BLaER1 (cell line): ENCODE measurements at regions not wholly inside any gene's neighbourhood (a gene's known extent, or its start where the extent isn't known, plus 50 kb on each side); places are given as distances from the start of the nearest gene placed in this dataset.

ENCODE experiments used
- H3K27ac ChIP-seq: shearing (Covaris generic); formaldehyde crosslinking; 2 replicates; pipeline ENCODE4 v1.8.1; 2022
- H3K27me3 ChIP-seq: shearing (Covaris generic); formaldehyde crosslinking; 2 replicates; pipeline ENCODE4 v1.8.1; 2022
- H3K36me3 ChIP-seq: shearing (Covaris generic); formaldehyde crosslinking; 2 replicates; pipeline ENCODE4 v1.8.1; 2022
- H3K4me1 ChIP-seq: shearing (Covaris generic); formaldehyde crosslinking; 2 replicates; pipeline ENCODE4 v1.8.1; 2022
- H3K4me2 ChIP-seq: shearing (Covaris generic); formaldehyde crosslinking; 2 replicates; pipeline ENCODE4 v1.8.1; 2022
- H3K4me3 ChIP-seq: shearing (Covaris generic); formaldehyde crosslinking; 2 replicates; pipeline ENCODE4 v1.8.1; 2022
- H3K9ac ChIP-seq: shearing (Covaris generic); formaldehyde crosslinking; 2 replicates; pipeline ENCODE4 v1.8.1; 2022
- H3K9me3 ChIP-seq: shearing (Covaris generic); formaldehyde crosslinking; 2 replicates; pipeline ENCODE4 v1.8.1; 2022
- H4K20me1 ChIP-seq: shearing (Covaris generic); formaldehyde crosslinking; 2 replicates; pipeline ENCODE4 v1.8.1; 2022
- Cebpa-rat ChIP-seq: shearing (Covaris generic); IDR thresholded peaks from 2 replicates; pipeline ENCODE4 v1.8.1; 2022

DNA sequence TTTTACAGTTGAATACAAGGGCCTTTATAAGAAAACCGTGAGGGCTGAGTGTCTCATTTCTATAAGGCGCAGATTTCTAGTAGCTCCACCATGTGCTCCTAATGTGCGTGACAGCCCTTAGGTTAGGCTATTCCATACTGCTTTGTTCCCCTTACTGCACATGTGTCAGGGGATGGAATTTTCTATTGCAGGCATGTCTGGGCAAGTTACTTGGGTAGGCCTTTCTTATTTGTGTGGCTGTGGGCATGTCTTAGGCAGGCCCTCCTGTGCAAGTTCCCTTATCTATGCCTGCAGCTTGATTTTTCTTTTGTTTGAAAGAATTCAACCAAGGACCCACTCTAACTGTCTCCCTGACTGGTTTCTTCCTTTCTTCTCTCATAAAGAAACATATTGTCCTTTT lies 434.2 kb upstream of the CNTN3 start:
- Histone ChIP-seq H4K20me1 (no peaks in the 10 kb centered on the region), H3K9me3 (peaks cover 56% of the 10 kb centered on the region), H3K4me2 (peak overlapping the region; percentile 63), H3K9ac (no peak overlapping the region), H3K27me3 (no peaks in the 10 kb centered on the region), H3K4me3 (no peak overlapping the region), H3K27ac (peak overlapping the region; percentile 74), H3K4me1 (peaks cover 45% of the 10 kb centered on the region), H3K36me3 (peaks cover 16% of the 10 kb centered on the region; the same call in 1 of the 2 replicates)
- no peak for TF ChIP-seq Cebpa-rat

DNA sequence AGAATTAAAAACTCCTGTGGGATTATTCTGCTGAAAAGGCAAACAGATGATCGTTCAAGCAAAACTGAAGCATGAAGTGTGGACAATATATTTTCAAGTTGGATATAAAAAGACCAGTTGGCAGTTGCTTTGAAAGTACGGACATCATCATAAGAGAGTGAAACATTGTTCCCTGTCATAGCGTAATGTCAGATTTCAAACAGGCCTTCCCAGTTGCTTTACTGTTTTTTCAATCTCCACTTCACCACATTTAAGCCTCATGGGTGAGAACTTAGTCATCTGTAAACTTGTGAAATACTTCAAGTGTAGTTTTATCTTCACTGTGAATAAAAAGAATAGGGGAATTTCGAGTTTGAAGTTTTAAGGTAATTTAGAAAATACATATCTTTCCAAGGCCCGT lies 435.1 kb upstream of the CNTN3 start:
- Histone ChIP-seq H4K20me1 (no peaks in the 10 kb centered on the region), H3K27ac (peak overlapping the region; percentile 74)
- no peak for TF ChIP-seq Cebpa-rat

GRCh38 chr3:75059120-75059519 lies 444.7 kb upstream of the CNTN3 start:
- Histone ChIP-seq H4K20me1 (no peaks in the 10 kb centered on the region), H3K4me3 (no peak overlapping the region), H3K9ac (no peak overlapping the region), H3K4me2 (no peak overlapping the region), H3K36me3 (no peaks in the 10 kb centered on the region), H3K27ac (no peak overlapping the region), H3K4me1 (peaks cover 7% of the 10 kb centered on the region; the same call in 1 of the 2 replicates), H3K9me3 (no peaks in the 10 kb centered on the region), H3K27me3 (no peaks in the 10 kb centered on the region)
- TF ChIP-seq Cebpa-rat, result no peak

More for the DNA sequence above, 435.1 kb upstream of the CNTN3 start:
- Histone ChIP-seq H3K9me3 (peaks cover 47% of the 10 kb centered on the region), H3K36me3 (peaks cover 16% of the 10 kb centered on the region; the same call in 1 of the 2 replicates), H3K4me3 (no peak overlapping the region), H3K27me3 (no peaks in the 10 kb centered on the region), H3K4me1 (peaks cover 37% of the 10 kb centered on the region), H3K9ac (peak overlapping the region; percentile 39; the same call in 1 of the 2 replicates), H3K4me2 (peak overlapping the region; percentile 63)

- Histone ChIP-seq H4K20me1 (no peaks in the 10 kb centered on the region), H3K4me3 (no peak overlapping the region), H3K27me3 (no peaks in the 10 kb centered on the region), H3K9ac (no peak overlapping the region), H3K9me3 (peaks cover 5% of the 10 kb centered on the region; the same call in 1 of the 2 replicates), H3K36me3 (no peaks in the 10 kb centered on the region), H3K4me1 (no peaks in the 10 kb centered on the region), H3K27ac (no peak overlapping the region), H3K4me2 (no peak overlapping the region)
- TF ChIP-seq Cebpa-rat, result no peak
Measured at GRCh38 chr3:75061806-75062205, 447.3 kb upstream of the CNTN3 start.

- no peak overlapping the region for H3K9ac ChIP-seq
- no peak for TF ChIP-seq Cebpa-rat
- H3K36me3 ChIP-seq, result no peaks in the 10 kb centered on the region
- H3K4me2 ChIP-seq, result no peak overlapping the region
- no peak overlapping the region for H3K27ac ChIP-seq
- H3K4me1 ChIP-seq, result no peaks in the 10 kb centered on the region
- H4K20me1 ChIP-seq, result no peaks in the 10 kb centered on the region
- H3K9me3 ChIP-seq, result 0 out of 2 replicates have a peak, but pooled peaks cover 5% of the 10 kb centered on the region
- no peak overlapping the region for H3K4me3 ChIP-seq
- no peaks in the 10 kb centered on the region for H3K27me3 ChIP-seq
Measured at GRCh38 chr3:75075158-75075557, 460.7 kb upstream of the CNTN3 start.

DNA sequence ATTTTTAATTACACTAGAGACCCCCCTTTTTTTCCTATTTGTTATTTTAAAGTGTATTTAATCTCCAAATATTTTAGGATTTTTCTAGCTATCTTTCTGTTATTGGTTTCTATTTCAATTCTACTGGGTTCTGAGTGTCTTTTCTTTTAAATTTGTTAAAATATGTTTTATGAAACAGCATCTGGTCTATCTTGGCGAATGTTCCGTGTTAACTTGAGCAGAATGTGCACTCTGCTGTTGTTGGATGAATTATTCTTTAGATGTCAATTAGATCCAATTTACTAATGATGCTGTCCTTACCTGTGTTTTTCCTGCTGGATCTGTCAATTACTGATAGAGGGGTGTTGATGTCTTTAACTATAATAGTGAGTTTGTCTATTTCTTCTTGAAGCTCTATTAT lies 462.0 kb upstream of the CNTN3 start:
- Histone ChIP-seq H3K9me3 (0 out of 2 replicates have a peak, but pooled peaks cover 5% of the 10 kb centered on the region), H3K27me3 (no peaks in the 10 kb centered on the region), H3K4me3 (no peak overlapping the region), H3K9ac (no peak overlapping the region), H4K20me1 (no peaks in the 10 kb centered on the region), H3K4me1 (no peaks in the 10 kb centered on the region), H3K4me2 (no peak overlapping the region), H3K27ac (no peak overlapping the region), H3K36me3 (no peaks in the 10 kb centered on the region)
- no peak for TF ChIP-seq Cebpa-rat

GRCh38 chr3:75078290-75078689 lies 463.8 kb upstream of the CNTN3 start:
- no peak overlapping the region for H3K4me2 ChIP-seq
- no peak for TF ChIP-seq Cebpa-rat
- H3K4me3 ChIP-seq, result no peak overlapping the region
- H3K9me3 ChIP-seq, result 0 out of 2 replicates have a peak, but pooled peaks cover 5% of the 10 kb centered on the region
- H3K27ac ChIP-seq, result no peak overlapping the region
- no peaks in the 10 kb centered on the region for H3K36me3 ChIP-seq
- H3K9ac ChIP-seq, result no peak overlapping the region
- no peaks in the 10 kb centered on the region for H4K20me1 ChIP-seq
- no peaks in the 10 kb centered on the region for H3K4me1 ChIP-seq
- no peaks in the 10 kb centered on the region for H3K27me3 ChIP-seq

- no peak overlapping the region for H3K27ac ChIP-seq
- H3K4me3 ChIP-seq, result no peak overlapping the region
- H3K27me3 ChIP-seq, result no peaks in the 10 kb centered on the region
- H3K36me3 ChIP-seq, result no peaks in the 10 kb centered on the region
- no peaks in the 10 kb centered on the region for H4K20me1 ChIP-seq
- H3K4me1 ChIP-seq, result no peaks in the 10 kb centered on the region
- H3K9ac ChIP-seq, result no peak overlapping the region
- 0 out of 2 replicates have a peak, but pooled peaks cover 3% of the 10 kb centered on the region for H3K9me3 ChIP-seq
- no peak overlapping the region for H3K4me2 ChIP-seq
- no peak for TF ChIP-seq Cebpa-rat
Measured at GRCh38 chr3:75082845-75083244, 468.4 kb upstream of the CNTN3 start.

- Histone ChIP-seq H3K4me2 (no peak overlapping the region), H3K4me3 (no peak overlapping the region), H3K27me3 (no peaks in the 10 kb centered on the region), H3K9ac (no peak overlapping the region), H3K27ac (no peak overlapping the region), H3K4me1 (no peaks in the 10 kb centered on the region), H3K9me3 (no peaks in the 10 kb centered on the region), H3K36me3 (no peaks in the 10 kb centered on the region), H4K20me1 (no peaks in the 10 kb centered on the region)
- TF ChIP-seq Cebpa-rat, result no peak
Measured at GRCh38 chr3:75089841-75090240, 475.4 kb upstream of the CNTN3 start.

DNA sequence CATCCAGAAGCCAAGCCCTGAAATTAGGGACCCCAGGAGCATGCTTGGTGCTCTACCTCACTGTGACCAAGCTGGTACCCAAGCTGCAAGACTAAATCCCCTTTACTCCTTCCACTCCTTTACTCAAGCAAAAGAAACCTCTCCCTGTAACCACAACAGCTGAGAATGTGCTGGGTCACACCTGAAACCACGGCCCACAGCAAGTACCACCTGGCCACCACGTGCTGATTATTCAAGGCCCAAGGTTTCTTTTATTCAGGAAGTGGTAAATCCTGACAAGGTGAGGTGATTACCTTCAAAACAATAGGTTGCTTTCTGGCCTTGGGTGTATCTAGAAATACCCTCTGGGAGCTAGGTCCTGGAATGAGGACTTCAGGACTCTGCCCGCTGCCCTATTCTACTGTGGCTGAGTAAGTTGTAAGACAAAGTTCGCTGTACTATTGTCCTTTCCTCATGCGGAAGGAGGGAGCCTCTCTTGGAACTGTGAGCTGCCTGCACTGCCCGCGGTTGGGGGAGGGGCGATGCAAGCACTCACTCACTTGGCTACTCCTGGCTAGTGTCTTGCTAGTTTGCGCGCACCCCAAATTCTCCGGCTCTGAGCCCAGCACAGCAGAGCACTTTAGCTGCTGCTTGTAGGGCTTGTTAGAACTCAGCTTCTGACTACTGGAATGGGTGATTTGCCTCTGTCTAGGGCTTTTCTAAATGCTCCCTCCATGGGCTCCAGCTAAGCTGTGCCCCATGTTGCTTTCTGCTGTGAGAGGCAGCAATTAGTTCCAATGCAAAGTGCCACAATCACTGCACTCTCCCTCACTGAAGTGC lies 487.1 kb upstream of the CNTN3 start:
- H3K36me3 ChIP-seq, result no peaks in the 10 kb centered on the region
- H3K9me3 ChIP-seq, result peaks cover 9% of the 10 kb centered on the region; the same call in 1 of the 2 replicates
- H3K4me3 ChIP-seq, result no peak overlapping the region
- no peaks in the 10 kb centered on the region for H3K27me3 ChIP-seq
- no peak overlapping the region for H3K9ac ChIP-seq
- no peak overlapping the region for H3K27ac ChIP-seq
- TF ChIP-seq Cebpa-rat, result no peak
- no peaks in the 10 kb centered on the region for H4K20me1 ChIP-seq
- no peaks in the 10 kb centered on the region for H3K4me1 ChIP-seq
- H3K4me2 ChIP-seq, result no peak overlapping the region
